A549 (cell line): ENCODE measurements at regions not wholly inside any gene's neighbourhood (a gene's known extent, or its start where the extent isn't known, plus 50 kb on each side); places are given as distances from the start of the nearest gene placed in this dataset.

ENCODE experiments used
- BCL3 ChIP-seq: fragments of >200 bp; sonication (Bioruptor Twin); formaldehyde crosslinking; IDR thresholded peaks from 3 replicates; pipeline ENCODE4 v1.6.1; 2016
- CTCF ChIP-seq: fragments of >200 bp; sonication (Bioruptor Twin); formaldehyde crosslinking; IDR thresholded peaks from 3 replicates; pipeline ENCODE4 v1.5.1; 2016
- EP300 ChIP-seq, 2 experiments: fragments of >200 bp; sonication (Bioruptor Twin); formaldehyde crosslinking; IDR thresholded peaks; 2 replicates in 1 of 2; 3 replicates in 1 of 2; pipeline ENCODE4 v1.6.1; 2016 to 2017
- HDAC2 ChIP-seq: fragments of 200-600 bp; sonication (generic); IDR thresholded peaks from 2 replicates; pipeline ENCODE4 v1.6.1; 2016
- MAZ ChIP-seq: fragments of 150-350 bp; IDR thresholded peaks from 2 replicates; pipeline ENCODE4 v1.6.1; 2014; ENCODE audit warnings: antibody characterized with exemption, low read depth, low read length, borderline replicate concordance
- POLR2A ChIP-seq: IDR thresholded peaks from 2 replicates; pipeline ENCODE4 v1.6.1; 2012; ENCODE audit warnings: mild to moderate bottlenecking, low read length
- USF2 ChIP-seq: fragments of 450-650 bp; IDR thresholded peaks from 2 replicates; pipeline ENCODE4 v1.6.1; 2014; ENCODE audit warnings: antibody characterized with exemption

- TF ChIP-seq HDAC2 (no peak), POLR2A (no peak), USF2 (no peak), CTCF (no peak), BCL3 (no peak), MAZ (no peak), EP300 (IDR thresholded peaks at IDR 0.05) (no peak)
Measured at GRCh38 chr3:102237838-102238237, 197.0 kb upstream of the ZPLD1 start.
